ENCODE measurements at regions not wholly inside any gene's neighbourhood (a gene's known extent, or its start where the extent isn't known, plus 50 kb on each side); places are given as distances from the start of the nearest gene placed in this dataset.

- DNase-seq (ENCODE audit: low read depth): no peak
- H3K4me3 ChIP-seq (ENCODE audit: control insufficient read depth, low read depth, low read length): no peak overlapping the region
- no peak for TF ChIP-seq CTCF (IDR thresholded peaks at IDR 0.05; ENCODE audit: control insufficient read depth, insufficient read depth, low read depth, low read length, missing control alignments)
Observed at GRCh38 chr15:59739557-59740186, 50.6 kb upstream of the BNIP2 start.
